Activated CD8-positive, alpha-beta memory T cell treated with anti-CD3 and anti-CD28 coated beads, Interleukin-2, amount 10 ng/mL, durations not matched to agents 7 days and 5 days (primary cell): ENCODE measurements at regions not wholly inside any gene's neighbourhood (a gene's known extent, or its start where the extent isn't known, plus 50 kb on each side); places are given as distances from the start of the nearest gene placed in this dataset.

Source experiments
- ATAC-seq: fragments of 150-1000 bp; cut with Tn5 transposase; one replicate; pipeline ENCODE4 v1.10.0; 2021; ENCODE audit warnings: moderate library complexity
- CTCF ChIA-PET: fragments of 350-600 bp; sonication (Branson Sonifier 250); formaldehyde crosslinking; loops from one replicate; lab custom pipeline; 2021; ENCODE audit warnings: antibody characterized with exemption; lab: Charles Lee
- DNase-seq: peaks from one replicate; pipeline ENCODE4 v3.0.0-alpha.2; 2020
- H3K27ac Mint-ChIP-seq: one replicate; pipeline ENCODE4 v1.8.0; 2021; ENCODE audit warnings: mild to moderate bottlenecking, mixed read lengths
- H3K27me3 Mint-ChIP-seq: one replicate; pipeline ENCODE4 v1.8.0; 2021; ENCODE audit warnings: mixed read lengths
- H3K36me3 Mint-ChIP-seq: one replicate; pipeline ENCODE4 v1.8.0; 2021; ENCODE audit warnings: mild to moderate bottlenecking, mixed read lengths
- H3K4me1 Mint-ChIP-seq: one replicate; pipeline ENCODE4 v1.8.0; 2021; ENCODE audit warnings: mixed read lengths
- H3K4me3 Mint-ChIP-seq: one replicate; pipeline ENCODE4 v1.8.0; 2021; ENCODE audit warnings: mild to moderate bottlenecking, moderate library complexity, mixed read lengths
- H3K9me3 Mint-ChIP-seq: one replicate; pipeline ENCODE4 v1.8.0; 2022; ENCODE audit warnings: low read depth, mixed read lengths

- DNase-seq = no peak
- no peak for ATAC-seq
- no peaks in the 10 kb centered on the region for H3K4me1 Mint-ChIP-seq
- H3K36me3 Mint-ChIP-seq = no peaks in the 10 kb centered on the region
- CTCF ChIA-PET = no interaction called here
- peaks cover 14% of the 10 kb centered on the region for H3K27me3 Mint-ChIP-seq
- H3K4me3 Mint-ChIP-seq = no peak overlapping the region
- H3K9me3 Mint-ChIP-seq = no peaks in the 10 kb centered on the region
- H3K27ac Mint-ChIP-seq = no peak overlapping the region
These were observed 485.3 kb upstream of the SMIM21 start for GRCh38 chr18:75912829-75913228.

- Mint-ChIP-seq H3K4me1 (no peaks in the 10 kb centered on the region), H3K4me3 (no peak overlapping the region), H3K36me3 (no peaks in the 10 kb centered on the region), H3K9me3 (peaks cover 2% of the 10 kb centered on the region), H3K27me3 (no peaks in the 10 kb centered on the region), H3K27ac (no peak overlapping the region)
- no peak for DNase-seq
- CTCF ChIA-PET = no interaction called here
- no peak for ATAC-seq
These were observed 476.9 kb upstream of the SMIM21 start for GRCh38 chr18:75904416-75904815.

DNA sequence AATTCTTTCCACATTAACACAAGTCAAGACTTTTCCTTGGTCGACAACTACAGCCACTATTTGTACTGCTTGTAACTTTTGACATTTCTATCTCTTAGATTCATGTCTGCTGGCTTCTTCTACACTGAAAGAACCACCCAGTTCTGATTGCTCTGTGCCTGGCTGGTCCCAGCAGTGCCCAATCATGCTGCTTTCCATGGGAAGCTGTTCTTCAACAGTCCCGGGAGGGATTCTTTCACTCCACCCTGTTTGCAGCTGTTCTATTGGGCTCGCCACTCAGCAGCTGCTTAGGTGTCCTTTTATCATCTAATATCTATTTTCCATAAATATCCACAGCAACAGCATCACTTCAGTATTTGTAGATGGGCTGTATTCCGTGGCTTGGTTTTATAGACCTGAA is 471.1 kb upstream of the SMIM21 start:
- DNase-seq (no peak), ATAC-seq (no peak)
- Mint-ChIP-seq H3K9me3 (no peaks in the 10 kb centered on the region), H3K27ac (no peak overlapping the region), H3K27me3 (no peaks in the 10 kb centered on the region), H3K4me3 (no peak overlapping the region), H3K4me1 (no peaks in the 10 kb centered on the region), H3K36me3 (no peaks in the 10 kb centered on the region)
- CTCF ChIA-PET = no interaction called here

- DNase-seq = no peak
- no peak overlapping the region for H3K27ac Mint-ChIP-seq
These were observed 469.9 kb upstream of the SMIM21 start for GRCh38 chr18:75897386-75897785.

GRCh38 chr18:75896865-75897264 is 469.4 kb upstream of the SMIM21 start:
- H3K36me3 Mint-ChIP-seq = no peaks in the 10 kb centered on the region
- H3K27me3 Mint-ChIP-seq = no peaks in the 10 kb centered on the region
- ATAC-seq = no peak
- H3K4me1 Mint-ChIP-seq = no peaks in the 10 kb centered on the region
- CTCF ChIA-PET = no interaction called here
- H3K9me3 Mint-ChIP-seq = no peaks in the 10 kb centered on the region
- no peak overlapping the region for H3K27ac Mint-ChIP-seq
- H3K4me3 Mint-ChIP-seq = no peak overlapping the region
- DNase-seq = no peak

More at GRCh38 chr18:75897386-75897785, 469.9 kb upstream of the SMIM21 start:
- Mint-ChIP-seq H3K9me3 (no peaks in the 10 kb centered on the region), H3K36me3 (no peaks in the 10 kb centered on the region), H3K4me1 (no peaks in the 10 kb centered on the region), H3K4me3 (no peak overlapping the region), H3K27me3 (no peaks in the 10 kb centered on the region)
- CTCF ChIA-PET = no interaction called here
- ATAC-seq = no peak

DNA sequence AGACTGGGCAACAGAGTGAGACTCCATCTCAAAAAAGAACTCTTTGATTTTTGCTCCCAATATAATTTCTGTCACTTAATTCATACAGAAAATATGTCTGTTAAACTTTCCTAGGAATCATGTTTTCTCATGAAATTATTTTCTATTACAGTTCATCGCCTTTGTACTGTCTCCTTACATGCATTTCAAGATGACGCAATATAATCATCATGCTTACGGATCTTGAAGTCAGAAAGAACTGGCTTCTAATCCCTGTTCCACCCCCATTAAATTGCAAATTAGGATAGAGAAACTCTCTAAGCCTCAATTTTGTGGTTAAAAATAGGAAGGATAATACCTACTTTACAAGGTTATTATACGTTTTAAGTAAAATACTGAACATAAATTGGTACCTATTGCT is 467.6 kb upstream of the SMIM21 start:
- no peaks in the 10 kb centered on the region for H3K4me1 Mint-ChIP-seq
- H3K27ac Mint-ChIP-seq = no peak overlapping the region
- no peak overlapping the region for H3K4me3 Mint-ChIP-seq
- H3K36me3 Mint-ChIP-seq = no peaks in the 10 kb centered on the region
- CTCF ChIA-PET = no interaction called here
- ATAC-seq (no peak), DNase-seq (no peak)
- no peaks in the 10 kb centered on the region for H3K27me3 Mint-ChIP-seq
- no peaks in the 10 kb centered on the region for H3K9me3 Mint-ChIP-seq

GRCh38 chr18:75884728-75885127 is 457.2 kb upstream of the SMIM21 start:
- Mint-ChIP-seq H3K4me3 (no peak overlapping the region), H3K9me3 (no peaks in the 10 kb centered on the region), H3K36me3 (no peaks in the 10 kb centered on the region), H3K27me3 (no peaks in the 10 kb centered on the region), H3K27ac (no peak overlapping the region), H3K4me1 (no peaks in the 10 kb centered on the region)
- ATAC-seq (no peak), DNase-seq (no peak)
- CTCF ChIA-PET = no interaction called here

GRCh38 chr18:75880925-75881504 is 453.5 kb upstream of the SMIM21 start:
- Mint-ChIP-seq H3K9me3 (peaks cover 7% of the 10 kb centered on the region), H3K27me3 (no peaks in the 10 kb centered on the region), H3K4me1 (no peaks in the 10 kb centered on the region), H3K4me3 (no peak overlapping the region), H3K27ac (no peak overlapping the region), H3K36me3 (no peaks in the 10 kb centered on the region)
- CTCF ChIA-PET = no interaction called here
- ATAC-seq = no peak
- DNase-seq = no peak

DNA sequence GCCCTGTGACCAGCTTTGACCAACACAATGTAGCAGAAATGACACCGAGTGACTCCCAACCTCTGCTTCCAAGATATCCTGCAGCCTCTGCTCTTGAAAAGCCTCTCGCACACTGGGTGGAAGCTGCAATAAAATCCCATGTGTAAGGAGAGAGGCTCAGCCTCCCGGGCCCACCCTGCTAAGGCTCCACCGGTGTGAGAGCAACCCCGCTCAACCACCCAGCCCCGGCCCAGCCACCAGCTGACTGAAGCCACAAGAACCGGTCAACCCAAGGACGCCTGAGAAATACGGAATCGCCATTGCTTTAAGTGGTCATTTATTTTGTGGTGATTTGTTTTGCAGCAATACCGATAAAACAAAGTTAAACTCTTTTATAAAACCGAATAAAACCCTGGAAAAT is 452.8 kb upstream of the SMIM21 start:
- no peak for DNase-seq
- Mint-ChIP-seq H3K27ac (no peak overlapping the region), H3K27me3 (no peaks in the 10 kb centered on the region), H3K4me1 (no peaks in the 10 kb centered on the region), H3K36me3 (no peaks in the 10 kb centered on the region), H3K4me3 (no peak overlapping the region), H3K9me3 (peaks cover 7% of the 10 kb centered on the region)
- CTCF ChIA-PET = no interaction called here
- ATAC-seq = no peak

DNA sequence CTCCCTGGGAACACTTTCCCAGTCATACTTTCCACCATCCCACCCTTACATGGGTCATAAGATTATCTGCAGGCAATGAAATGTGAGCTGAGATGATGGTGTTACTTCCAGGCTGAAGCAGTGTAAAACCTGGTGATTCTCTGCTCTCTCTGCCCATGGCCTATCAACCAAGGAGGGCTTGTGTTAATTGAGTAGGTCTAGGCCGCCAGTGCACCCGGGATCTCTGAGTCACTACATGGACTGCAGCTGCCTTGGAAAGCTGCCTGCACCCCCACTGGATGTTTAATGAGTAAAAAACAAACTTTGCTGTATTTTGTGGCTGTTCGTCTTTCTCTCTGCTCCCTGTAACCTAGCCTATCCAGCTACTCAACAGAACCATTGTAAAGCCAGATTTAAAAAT is 451.7 kb upstream of the SMIM21 start:
- no peak overlapping the region for H3K4me3 Mint-ChIP-seq
- no peaks in the 10 kb centered on the region for H3K27me3 Mint-ChIP-seq
- CTCF ChIA-PET = no interaction called here
- H3K4me1 Mint-ChIP-seq = no peaks in the 10 kb centered on the region
- no peak for ATAC-seq
- peaks cover 7% of the 10 kb centered on the region for H3K9me3 Mint-ChIP-seq
- H3K27ac Mint-ChIP-seq = no peak overlapping the region
- H3K36me3 Mint-ChIP-seq = no peaks in the 10 kb centered on the region
- DNase-seq = no peak

- peaks cover 7% of the 10 kb centered on the region for H3K9me3 Mint-ChIP-seq
- ATAC-seq = no peak
These were observed 448.1 kb upstream of the SMIM21 start for GRCh38 chr18:75875559-75875958.

DNA sequence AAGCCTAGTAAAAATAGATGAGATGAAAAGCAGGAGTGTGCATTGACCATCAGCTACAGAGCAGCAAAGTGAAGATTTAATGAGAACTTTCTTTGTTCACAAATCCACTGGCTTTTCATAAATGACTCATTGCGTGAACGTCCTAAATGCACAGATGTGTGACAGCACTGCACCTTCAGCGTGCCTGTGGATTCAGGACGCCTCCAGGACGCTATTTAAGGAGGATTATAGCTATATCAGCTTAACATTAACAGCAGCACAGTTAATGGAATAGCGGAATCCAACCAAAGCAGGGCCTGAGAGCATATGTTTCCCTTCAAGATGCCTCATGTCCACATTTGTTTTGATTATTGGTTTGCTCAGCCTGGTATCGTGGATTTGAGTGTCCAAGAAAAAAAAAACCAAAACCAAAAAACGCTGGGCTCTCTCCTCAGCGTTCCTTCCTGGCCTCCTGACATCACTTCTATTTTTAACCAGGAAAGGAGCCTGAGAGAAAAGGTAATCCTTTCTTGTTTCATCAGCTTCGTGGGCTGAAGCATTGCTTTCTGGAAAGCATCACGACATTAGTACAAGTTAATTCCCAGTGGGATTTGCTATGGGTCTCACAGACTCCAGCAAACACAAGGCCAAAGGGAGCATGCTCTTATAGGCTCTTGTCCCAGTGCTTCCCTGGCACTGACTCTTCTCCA is 447.0 kb upstream of the SMIM21 start:
- Mint-ChIP-seq H3K4me3 (no peak overlapping the region), H3K4me1 (no peaks in the 10 kb centered on the region), H3K9me3 (peaks cover 7% of the 10 kb centered on the region), H3K27me3 (no peaks in the 10 kb centered on the region), H3K36me3 (no peaks in the 10 kb centered on the region), H3K27ac (no peak overlapping the region)
- DNase-seq (no peak), ATAC-seq (no peak)
- CTCF ChIA-PET = no interaction called here

More at GRCh38 chr18:75875559-75875958, 448.1 kb upstream of the SMIM21 start:
- DNase-seq = no peak
- Mint-ChIP-seq H3K36me3 (no peaks in the 10 kb centered on the region), H3K27ac (no peak overlapping the region), H3K4me3 (no peak overlapping the region), H3K27me3 (no peaks in the 10 kb centered on the region), H3K4me1 (no peaks in the 10 kb centered on the region)
- CTCF ChIA-PET = no interaction called here

GRCh38 chr18:75871596-75871995 is 444.1 kb upstream of the SMIM21 start:
- Mint-ChIP-seq H3K4me3 (no peak overlapping the region), H3K27ac (no peak overlapping the region), H3K9me3 (no peaks in the 10 kb centered on the region), H3K27me3 (no peaks in the 10 kb centered on the region), H3K36me3 (no peaks in the 10 kb centered on the region), H3K4me1 (no peaks in the 10 kb centered on the region)
- no peak for ATAC-seq
- no peak for DNase-seq
- CTCF ChIA-PET = no interaction called here

- CTCF ChIA-PET = no interaction called here
- Mint-ChIP-seq H3K27me3 (no peaks in the 10 kb centered on the region), H3K36me3 (no peaks in the 10 kb centered on the region), H3K27ac (no peak overlapping the region), H3K4me1 (no peaks in the 10 kb centered on the region), H3K4me3 (no peak overlapping the region), H3K9me3 (no peaks in the 10 kb centered on the region)
- ATAC-seq = no peak
- DNase-seq = no peak
These were observed 441.7 kb upstream of the SMIM21 start for GRCh38 chr18:75869162-75869561.
